ENCODE measurements at regions not wholly inside any gene's neighbourhood (a gene's known extent, or its start where the extent isn't known, plus 50 kb on each side); places are given as distances from the start of the nearest gene placed in this dataset.

- 50 to 61% (median 53%) methylated on average over 7 of the region's 7 CpGs for WGBS, 5 donors
- Histone ChIP-seq H3K36me3 (no peaks in the 10 kb centered on the region), H3K27me3 (peaks cover 0 to 60% (median 0%) of the 10 kb centered on the region in 3 donors), H3K4me1 (no peaks in the 10 kb centered on the region), H3K27ac (no peak overlapping the region), H3K9me3 (no peaks in the 10 kb centered on the region), H3K4me3 (no peak overlapping the region)
- intact Hi-C loops (cut with DNase I; ENCODE audit: low total_unique reads) = no loop called here
- TF ChIP-seq POLR2A (IDR thresholded peaks at IDR 0.05) (no peak), EP300 (IDR thresholded peaks at IDR 0.05) (no peak), POLR2AphosphoS5 (IDR thresholded peaks at IDR 0.05) (no peak)
- TF ChIP-seq, protein P1, sequence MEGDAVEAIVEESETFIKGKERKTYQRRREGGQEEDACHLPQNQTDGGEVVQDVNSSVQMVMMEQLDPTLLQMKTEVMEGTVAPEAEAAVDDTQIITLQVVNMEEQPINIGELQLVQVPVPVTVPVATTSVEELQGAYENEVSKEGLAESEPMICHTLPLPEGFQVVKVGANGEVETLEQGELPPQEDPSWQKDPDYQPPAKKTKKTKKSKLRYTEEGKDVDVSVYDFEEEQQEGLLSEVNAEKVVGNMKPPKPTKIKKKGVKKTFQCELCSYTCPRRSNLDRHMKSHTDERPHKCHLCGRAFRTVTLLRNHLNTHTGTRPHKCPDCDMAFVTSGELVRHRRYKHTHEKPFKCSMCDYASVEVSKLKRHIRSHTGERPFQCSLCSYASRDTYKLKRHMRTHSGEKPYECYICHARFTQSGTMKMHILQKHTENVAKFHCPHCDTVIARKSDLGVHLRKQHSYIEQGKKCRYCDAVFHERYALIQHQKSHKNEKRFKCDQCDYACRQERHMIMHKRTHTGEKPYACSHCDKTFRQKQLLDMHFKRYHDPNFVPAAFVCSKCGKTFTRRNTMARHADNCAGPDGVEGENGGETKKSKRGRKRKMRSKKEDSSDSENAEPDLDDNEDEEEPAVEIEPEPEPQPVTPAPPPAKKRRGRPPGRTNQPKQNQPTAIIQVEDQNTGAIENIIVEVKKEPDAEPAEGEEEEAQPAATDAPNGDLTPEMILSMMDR (IDR thresholded peaks at IDR 0.05) = no peak
- DNase-seq = no peak
Measured at GRCh38 chr14:106211334-106211900, 685.0 kb downstream of the TMEM121 start.

DNA sequence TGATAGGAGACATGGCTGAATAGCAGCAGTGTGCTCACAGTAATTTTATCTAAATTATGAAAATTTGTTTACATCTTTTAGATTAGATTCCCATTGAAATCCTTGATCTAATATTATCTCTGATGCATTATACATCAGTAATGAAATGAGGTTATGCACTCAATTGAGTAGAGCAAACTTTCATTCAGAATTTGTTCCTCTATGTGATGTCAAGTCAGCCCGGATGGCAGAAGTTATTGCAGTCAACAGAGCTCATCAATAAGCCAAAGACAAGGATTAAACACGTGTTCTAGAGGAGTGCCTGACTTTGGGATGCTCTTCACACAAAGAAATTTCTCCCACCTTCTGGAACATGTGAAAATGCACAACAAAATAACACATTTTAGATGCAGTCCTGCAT, 688.8 kb downstream of the TMEM121 start:
- no peaks in the 10 kb centered on the region for H3K4me1 ChIP-seq
- peaks cover 0 to 33% (median 0%) of the 10 kb centered on the region in 3 donors for H3K27me3 ChIP-seq
- intact Hi-C loops (cut with DNase I; ENCODE audit: low total_unique reads) = no loop called here
- TF ChIP-seq, protein P1 (IDR thresholded peaks at IDR 0.05) = no peak
- TF ChIP-seq POLR2A (IDR thresholded peaks at IDR 0.05) (no peak), EP300 (IDR thresholded peaks at IDR 0.05) (no peak), POLR2AphosphoS5 (IDR thresholded peaks at IDR 0.05) (no peak)
- no peak overlapping the region for H3K27ac ChIP-seq
- WGBS, 5 donors = 27 to 41% (median 33%) methylated on average over 2 of the region's 2 CpGs
- no peaks in the 10 kb centered on the region for H3K36me3 ChIP-seq
- no peak for DNase-seq
- no peak overlapping the region for H3K4me3 ChIP-seq
- H3K9me3 ChIP-seq = no peaks in the 10 kb centered on the region

GRCh38 chr14:106216679-106217078, 690.3 kb downstream of the TMEM121 start:
- peaks cover 0 to 27% (median 0%) of the 10 kb centered on the region in 3 donors for H3K27me3 ChIP-seq
- intact Hi-C loops (cut with DNase I; ENCODE audit: low total_unique reads) = no loop called here
- H3K4me1 ChIP-seq = no peaks in the 10 kb centered on the region
- no peak overlapping the region for H3K27ac ChIP-seq
- TF ChIP-seq EP300 (IDR thresholded peaks at IDR 0.05) (no peak), POLR2A (IDR thresholded peaks at IDR 0.05) (no peak), POLR2AphosphoS5 (IDR thresholded peaks at IDR 0.05) (no peak)
- TF ChIP-seq, protein P1 (IDR thresholded peaks at IDR 0.05) = no peak
- no peaks in the 10 kb centered on the region for H3K36me3 ChIP-seq
- H3K4me3 ChIP-seq = no peak overlapping the region
- DNase-seq = no peak
- WGBS, 5 donors = 43 to 63% (median 56%) methylated on average over 1 of the region's 1 CpG
- H3K9me3 ChIP-seq = no peaks in the 10 kb centered on the region

DNA sequence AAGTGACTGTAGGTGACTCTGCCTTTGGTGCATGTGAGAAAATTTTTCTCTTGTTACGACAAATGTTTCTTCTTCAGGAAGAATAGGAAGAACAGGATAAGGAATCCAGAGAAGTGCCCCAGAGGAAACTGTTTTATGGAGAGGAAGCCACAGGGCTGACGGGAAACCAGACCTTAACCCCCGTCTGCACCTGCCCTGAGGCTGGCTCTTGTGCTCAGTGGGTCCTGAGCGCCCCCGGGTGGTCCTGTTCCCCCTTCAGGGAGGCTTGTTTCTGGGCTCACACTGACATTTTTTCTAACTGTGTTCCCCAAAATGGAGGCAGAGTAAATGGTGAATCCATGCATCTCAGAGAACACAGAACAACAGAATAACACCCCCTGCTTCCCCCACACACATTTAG, 691.8 kb downstream of the TMEM121 start:
- intact Hi-C loops (cut with DNase I; ENCODE audit: low total_unique reads) = no loop called here
- Histone ChIP-seq H3K27me3 (peaks cover 0 to 19% (median 0%) of the 10 kb centered on the region in 3 donors), H3K4me3 (no peak overlapping the region), H3K36me3 (no peaks in the 10 kb centered on the region), H3K9me3 (no peaks in the 10 kb centered on the region), H3K4me1 (no peaks in the 10 kb centered on the region), H3K27ac (no peak overlapping the region)
- no peak for DNase-seq
- WGBS, 5 donors = 32 to 50% (median 38%) methylated on average over 5 of the region's 5 CpGs
- TF ChIP-seq POLR2A (IDR thresholded peaks at IDR 0.05) (no peak), POLR2AphosphoS5 (IDR thresholded peaks at IDR 0.05) (no peak), EP300 (IDR thresholded peaks at IDR 0.05) (no peak)
- TF ChIP-seq, protein P1 (IDR thresholded peaks at IDR 0.05) = no peak

All from stomach (tissue), 8 donors.